SK-N-MC (cell line): ENCODE measurements at regions not wholly inside any gene's neighbourhood (a gene's known extent, or its start where the extent isn't known, plus 50 kb on each side); places are given as distances from the start of the nearest gene placed in this dataset.

Experiments used
- EZH2 ChIP-seq: fragments of 200-600 bp; sonication (generic); IDR thresholded peaks from one replicate; pipeline ENCODE4 v1.6.1; 2017; ENCODE audit warnings: antibody characterized with exemption
- FOXP2 ChIP-seq: optimal IDR thresholded peaks from 2 replicates; pipeline ENCODE3; 2011; ENCODE audit warnings: mild to moderate bottlenecking, moderate library complexity; ENCODE audit not compliant: insufficient read depth; ENCODE audit errors: extremely low read length, control extremely low read depth
- POLR2AphosphoS5 ChIP-seq: IDR thresholded peaks from 2 replicates; pipeline ENCODE4 v1.6.1; 2012; ENCODE audit warnings: mild to moderate bottlenecking, low read depth, low read length, borderline replicate concordance

DNA sequence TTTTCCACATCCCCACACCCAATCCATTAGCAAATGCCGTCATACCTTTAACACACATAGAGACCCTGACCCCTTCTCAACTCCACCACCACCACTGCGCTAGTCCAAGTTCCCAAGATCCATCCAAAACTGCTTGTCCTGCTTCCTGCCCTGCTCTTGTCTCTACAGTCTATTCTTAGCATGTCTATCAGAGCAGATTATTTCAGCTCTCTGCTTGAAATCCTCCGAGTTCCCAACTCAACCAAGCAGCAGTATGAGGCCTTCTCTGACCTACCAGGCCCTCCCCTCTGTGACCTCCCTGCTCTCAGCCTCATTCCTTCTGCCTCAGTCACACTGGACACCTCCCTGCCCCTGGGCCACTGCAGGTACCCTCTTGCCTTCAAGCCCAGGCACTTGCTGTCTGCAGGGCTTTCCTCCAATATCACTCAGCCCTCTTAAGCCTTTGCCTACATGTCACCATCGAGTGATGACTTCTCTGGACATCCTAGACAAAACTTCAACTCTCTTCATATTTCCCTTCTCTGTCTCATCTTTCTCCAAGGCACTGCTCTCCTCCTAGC, 134.6 kb downstream of the SPATA19 start:
- no peak for TF ChIP-seq POLR2AphosphoS5
- no peak for TF ChIP-seq EZH2
- TF ChIP-seq FOXP2, result no peak
